ENCODE measurements at regions not wholly inside any gene's neighbourhood (a gene's known extent, or its start where the extent isn't known, plus 50 kb on each side); places are given as distances from the start of the nearest gene placed in this dataset.

DNA sequence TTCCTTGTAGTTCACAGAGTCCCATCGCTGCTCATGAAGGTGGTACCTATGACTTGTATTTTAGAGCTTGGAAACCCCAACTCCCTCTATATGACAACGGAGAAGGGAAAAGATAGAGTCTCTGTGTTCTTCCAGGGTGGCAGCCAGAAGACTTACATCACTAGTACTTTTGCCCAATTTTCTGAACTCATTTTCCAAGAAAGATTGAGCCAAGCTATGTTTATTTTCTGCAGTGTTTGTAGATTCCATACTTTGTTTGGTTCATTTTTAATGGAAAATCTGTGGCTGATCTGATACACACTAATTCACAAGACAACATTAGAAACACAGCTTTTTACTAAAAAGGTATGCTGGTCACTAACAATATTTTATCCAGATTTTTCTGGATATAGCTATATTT, 60.2 kb upstream of the ATP5MC3 start:
- no peak overlapping the region for H2BK120ac ChIP-seq (replicated peaks; ENCODE audit: low read depth, low read length)
- CTCF ChIA-PET (ENCODE audit: partially characterized antibody): interaction anchor here (0.5 to 2.8 kb wide), 3 partner anchors 11 to 211 kb away, joined by 3 to 29 read pairs (median 3); no protein-coding TSS in a partner anchor
- H3K4ac ChIP-seq (replicated peaks; ENCODE audit: insufficient read length, low read depth, low read length): no peak overlapping the region
- H3K36me3 ChIP-seq (ENCODE audit: control insufficient read depth in 2 of 4, insufficient read depth in 4 of 4, low read length in 3 of 4): no peaks in the 10 kb centered on the region
- H3K79me2 ChIP-seq (ENCODE audit: control insufficient read depth in 1 of 2, insufficient read depth in 2 of 2, low read length in 2 of 2): no peaks in the 10 kb centered on the region
- no peak overlapping the region for H2AFZ ChIP-seq (ENCODE audit: low read length)
- no peak overlapping the region for H2AK5ac ChIP-seq (ENCODE audit: low read depth, low read length)
- no peak for FAIRE-seq
- H3K23ac ChIP-seq (ENCODE audit: insufficient read length): no peak overlapping the region
- H3K9me3 ChIP-seq (ENCODE audit: insufficient read depth in 2 of 2, low read depth in 1 of 2, low read length in 1 of 2): peaks cover 13 to 14% of the 10 kb centered on the region in 2 experiments; a peak in 3 of 4 replicates
- no peak overlapping the region for H4K8ac ChIP-seq (ENCODE audit: extremely low read depth, insufficient read depth, low read length)
- no peak for DNase-seq (ENCODE audit: low read depth in 1 of 2, low spot score in 2 of 2)
- no peak overlapping the region for H3K27ac ChIP-seq (ENCODE audit: low read depth, low read length)
- H3K27me3 ChIP-seq (replicated peaks in 1 of 4; ENCODE audit: control insufficient read depth in 3 of 4, extremely low read depth in 1 of 4, insufficient read depth in 3 of 4, low read length in 3 of 4): no peaks in the 10 kb centered on the region
- TF ChIP-seq POLR2A (IDR thresholded peaks at IDR 0.05; ENCODE audit: control extremely low read depth in 1 of 2, low read depth in 2 of 2, low read length in 2 of 2): no peak
- TF ChIP-seq, protein P1, sequence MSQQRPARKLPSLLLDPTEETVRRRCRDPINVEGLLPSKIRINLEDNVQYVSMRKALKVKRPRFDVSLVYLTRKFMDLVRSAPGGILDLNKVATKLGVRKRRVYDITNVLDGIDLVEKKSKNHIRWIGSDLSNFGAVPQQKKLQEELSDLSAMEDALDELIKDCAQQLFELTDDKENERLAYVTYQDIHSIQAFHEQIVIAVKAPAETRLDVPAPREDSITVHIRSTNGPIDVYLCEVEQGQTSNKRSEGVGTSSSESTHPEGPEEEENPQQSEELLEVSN (IDR thresholded peaks at IDR 0.05): no peak
- TF ChIP-seq BACH1 (IDR thresholded peaks at IDR 0.05; ENCODE audit: low read length): no peak
- TF ChIP-seq, protein P2, sequence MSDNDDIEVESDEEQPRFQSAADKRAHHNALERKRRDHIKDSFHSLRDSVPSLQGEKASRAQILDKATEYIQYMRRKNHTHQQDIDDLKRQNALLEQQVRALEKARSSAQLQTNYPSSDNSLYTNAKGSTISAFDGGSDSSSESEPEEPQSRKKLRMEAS (IDR thresholded peaks at IDR 0.05): no peak
- TF ChIP-seq BRCA1 (IDR thresholded peaks at IDR 0.05; ENCODE audit: low read depth, low read length): no peak
- no peak for TF ChIP-seq HDAC2 (IDR thresholded peaks at IDR 0.05; ENCODE audit: borderline replicate concordance in 1 of 2, low read depth in 2 of 2, low read length in 2 of 2)
- TF ChIP-seq, protein P3, sequence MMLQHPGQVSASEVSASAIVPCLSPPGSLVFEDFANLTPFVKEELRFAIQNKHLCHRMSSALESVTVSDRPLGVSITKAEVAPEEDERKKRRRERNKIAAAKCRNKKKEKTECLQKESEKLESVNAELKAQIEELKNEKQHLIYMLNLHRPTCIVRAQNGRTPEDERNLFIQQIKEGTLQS (IDR thresholded peaks at IDR 0.05; ENCODE audit: insufficient read depth, low read depth, low read length): no peak
- TF ChIP-seq POU5F1 (IDR thresholded peaks at IDR 0.05; ENCODE audit: low read depth, low read length): no peak
- no peak for TF ChIP-seq GTF2F1 (IDR thresholded peaks at IDR 0.05; ENCODE audit: borderline replicate concordance, low read depth, low read length)
- TF ChIP-seq RNF2 (IDR thresholded peaks at IDR 0.05; ENCODE audit: borderline replicate concordance, low read depth, low read length, missing control alignments, poor library complexity, severe bottlenecking): no peak
- TF ChIP-seq JUND (IDR thresholded peaks at IDR 0.05; ENCODE audit: low read length): no peak
- TF ChIP-seq EP300 (IDR thresholded peaks at IDR 0.05; ENCODE audit: borderline replicate concordance in 1 of 2, low read depth in 2 of 2, low read length in 2 of 2): no peak
- no peak for TF ChIP-seq HDAC6 (IDR thresholded peaks at IDR 0.05; ENCODE audit: low read depth, low read length)
- H2BK15ac ChIP-seq (ENCODE audit: low read length): no peak overlapping the region
- no peaks in the 10 kb centered on the region for H3K23me2 ChIP-seq (ENCODE audit: low read depth, low read length)
- H2BK5ac ChIP-seq (ENCODE audit: low read depth, low read length): no peak overlapping the region
- no peaks in the 10 kb centered on the region for H4K20me1 ChIP-seq (replicated peaks in 1 of 2; ENCODE audit: control insufficient read depth in 1 of 2, insufficient read depth in 2 of 2, low read length in 2 of 2)
- H2BK20ac ChIP-seq (ENCODE audit: low read length): no peak overlapping the region
- POLR2A ChIA-PET (ENCODE audit: partially characterized antibody): interaction anchor here (1.1 kb wide), 1 partner anchor 10 kb away, joined by 3 read pairs; no protein-coding TSS in a partner anchor
- H3K4me1 ChIP-seq (replicated peaks in 1 of 4; ENCODE audit: control insufficient read depth in 3 of 4, insufficient read depth in 4 of 4, low read length in 3 of 4): no peaks in the 10 kb centered on the region
- WGBS, 2 experiments (ENCODE audit: extremely low coverage in 1 of 2, insufficient coverage in 1 of 2, insufficient read length in 1 of 2, insufficient replicate concordance in 2 of 2, low coverage in 1 of 2, low lambda C conversion rate in 2 of 2, missing lambda C conversion rate in 1 of 2): 89% methylated on average over 2 of the region's 2 CpGs; no CpG with 5 or more reads in 1 of the 2 experiments
- no peaks in the 10 kb centered on the region for H3K79me1 ChIP-seq (ENCODE audit: low read depth, low read length)
- no peak overlapping the region for H4K91ac ChIP-seq (replicated peaks; ENCODE audit: insufficient read length, low read length)
- no peak overlapping the region for H4K5ac ChIP-seq (ENCODE audit: insufficient read length, low read depth, low read length)
- H3K9ac ChIP-seq (replicated peaks in 1 of 4; ENCODE audit: extremely low read depth in 1 of 4, low read depth in 3 of 4, low read length in 3 of 4): no peak overlapping the region
- no peak overlapping the region for H2BK12ac ChIP-seq (ENCODE audit: low read depth, low read length)
- no peak overlapping the region for H3K56ac ChIP-seq (replicated peaks; ENCODE audit: insufficient read length, low read depth, low read length)
- H3K4me3 ChIP-seq (ENCODE audit: extremely low read depth in 1 of 4, insufficient read depth in 2 of 4, low read depth in 3 of 4, low read length in 4 of 4): no peak overlapping the region
- H3K4me2 ChIP-seq (ENCODE audit: insufficient read depth in 1 of 2, low read depth in 2 of 2, low read length in 2 of 2): no peak overlapping the region
- H3K14ac ChIP-seq (ENCODE audit: insufficient read length): no peak overlapping the region
- no peak overlapping the region for H3K18ac ChIP-seq (ENCODE audit: extremely low read depth, low read length)

All from H1 (cell line).